NCI-H146 treated with DMSO at 0.1 percent for 48 hours (cell line): ENCODE measurements at regions not wholly inside any gene's neighbourhood (a gene's known extent, or its start where the extent isn't known, plus 50 kb on each side); places are given as distances from the start of the nearest gene placed in this dataset.

Experiments used
- DNase-seq: peaks from one replicate; lab custom pipeline; 2025; ENCODE audit not compliant: unreplicated experiment; lab: John Stamatoyannopoulos, UW

DNA sequence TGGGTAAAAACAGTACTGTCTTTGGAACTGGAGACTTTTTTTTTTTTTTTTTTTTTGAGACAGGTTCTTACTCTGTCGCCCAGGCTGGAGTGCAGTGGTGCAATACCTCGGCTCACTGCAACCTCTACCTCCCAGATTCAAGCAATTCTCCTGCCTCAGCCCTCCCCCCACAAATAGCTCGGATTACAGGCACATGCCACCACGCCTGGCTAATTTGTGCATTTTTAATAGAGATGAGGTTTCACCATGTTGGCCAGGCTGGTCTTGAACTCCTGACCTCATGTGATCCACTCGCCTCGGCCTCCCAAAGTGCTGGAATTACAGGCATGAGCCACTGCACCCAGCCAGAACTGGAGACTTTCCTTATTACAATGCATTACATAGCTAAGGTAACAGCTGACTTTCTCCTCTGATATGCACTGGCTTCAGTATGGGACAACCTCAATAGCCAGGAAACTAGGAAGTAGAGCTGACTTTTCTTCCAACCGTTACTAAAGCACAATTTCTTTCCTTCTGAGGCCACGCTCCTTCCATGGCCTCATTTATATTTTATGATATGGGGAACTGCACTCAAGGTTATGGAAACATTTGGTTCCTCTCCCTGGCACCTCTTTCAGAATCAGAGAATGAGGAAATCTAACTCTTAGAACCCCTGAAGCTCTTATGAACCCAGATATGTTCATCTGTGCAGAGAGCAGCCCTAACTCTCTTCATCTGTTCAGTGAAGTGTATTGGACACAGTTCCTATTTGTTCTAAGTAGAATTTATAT lies 53.5 kb upstream of the FAM9B start:
- DNase-seq: no peak

DNA sequence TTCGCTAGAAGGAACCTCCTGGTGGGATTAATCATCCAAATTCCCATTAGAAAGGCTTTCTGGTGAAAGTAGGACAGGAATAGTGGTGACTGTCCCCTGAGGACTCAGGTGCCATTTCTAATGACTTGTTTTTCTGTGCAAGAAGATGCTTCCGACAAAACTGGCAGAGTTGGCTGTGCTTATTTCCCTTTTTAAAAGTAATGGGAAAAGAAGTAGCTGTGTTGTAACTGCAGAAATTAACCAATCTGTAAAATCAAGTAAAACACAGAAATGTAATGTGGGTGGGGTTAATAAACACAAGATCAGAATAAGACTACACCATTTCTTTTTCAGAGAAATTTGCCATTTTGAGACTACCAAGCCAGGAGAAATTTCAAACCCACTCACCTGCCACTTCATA lies 55.0 kb upstream of the FAM9B start:
- DNase-seq: no peak

DNA sequence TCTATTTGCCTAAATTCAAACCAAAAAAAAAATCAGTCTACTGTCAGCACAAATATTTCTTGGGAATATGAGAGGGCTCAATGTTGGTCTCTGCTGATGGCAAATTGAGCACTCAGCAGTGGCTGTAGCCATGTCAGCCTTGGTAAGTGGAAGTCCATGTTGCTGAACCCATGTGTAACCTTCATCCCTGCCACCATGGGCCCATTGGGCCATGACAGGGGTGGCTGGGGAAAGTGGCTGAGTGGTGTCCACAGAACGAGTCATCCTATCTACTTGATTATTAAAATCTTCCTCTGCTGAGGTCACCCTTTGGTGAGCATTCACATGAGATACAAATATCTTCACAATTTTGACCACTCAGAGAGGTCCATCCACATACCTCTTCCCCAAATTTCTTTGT lies 56.8 kb upstream of the FAM9B start:
- DNase-seq: no peak

DNA sequence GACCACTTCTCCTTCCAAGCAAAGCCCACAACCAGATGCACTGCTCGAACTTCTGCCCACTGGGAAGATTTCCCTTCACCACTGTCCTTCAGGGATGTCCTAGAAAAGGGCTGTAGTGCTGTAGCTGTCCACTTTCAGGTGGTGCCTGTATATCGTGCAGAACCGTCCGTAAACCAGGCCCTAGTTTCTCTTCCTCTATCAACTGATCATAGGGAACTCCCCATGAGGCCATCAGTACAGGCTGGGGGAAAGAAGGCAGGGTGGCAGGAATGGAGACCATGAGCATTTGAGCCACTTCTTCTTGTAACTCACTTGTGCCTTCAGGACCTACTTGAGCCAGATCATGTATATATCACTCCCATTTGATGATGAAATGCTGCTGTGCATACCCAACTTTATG lies 57.3 kb upstream of the FAM9B start:
- DNase-seq: no peak

DNA sequence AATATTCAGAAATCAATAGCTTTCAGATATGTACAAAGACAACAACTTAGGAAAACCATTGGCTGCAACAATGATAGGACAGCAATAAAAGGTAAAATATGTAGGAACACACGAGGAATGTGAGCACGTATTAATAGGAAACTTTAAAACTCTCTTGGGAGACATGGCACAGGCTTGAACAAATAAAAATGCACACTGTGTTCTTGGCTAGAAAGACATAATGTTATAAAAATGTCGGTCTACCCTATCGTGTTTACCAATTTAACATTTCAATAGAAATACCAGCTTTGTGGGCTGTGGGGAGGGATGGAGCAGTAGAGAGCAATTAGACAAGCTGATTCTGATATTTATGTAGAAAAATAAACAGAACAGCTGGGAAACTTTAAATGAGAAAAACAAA lies 69.0 kb upstream of the FAM9B start:
- DNase-seq: no peak

DNA sequence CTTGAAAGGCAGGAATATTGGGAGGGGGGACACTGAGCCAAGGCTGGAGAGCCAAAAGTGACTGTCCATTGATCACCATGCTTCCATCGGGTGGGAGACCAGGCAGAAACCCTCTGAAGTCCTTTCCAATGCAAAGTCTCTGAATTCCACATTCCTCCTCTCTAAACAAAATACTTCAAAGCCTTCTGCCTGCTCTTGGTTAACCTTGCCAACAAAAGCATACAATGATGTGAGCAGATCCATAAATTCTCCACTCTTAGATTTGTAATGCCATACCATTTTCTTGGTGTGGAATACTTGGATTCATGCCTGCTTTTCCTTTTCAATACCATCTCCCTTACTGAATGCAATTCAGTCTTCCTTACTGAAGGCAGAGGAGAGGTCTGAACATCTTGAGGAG lies 74.1 kb upstream of the FAM9B start:
- DNase-seq: no peak

DNA sequence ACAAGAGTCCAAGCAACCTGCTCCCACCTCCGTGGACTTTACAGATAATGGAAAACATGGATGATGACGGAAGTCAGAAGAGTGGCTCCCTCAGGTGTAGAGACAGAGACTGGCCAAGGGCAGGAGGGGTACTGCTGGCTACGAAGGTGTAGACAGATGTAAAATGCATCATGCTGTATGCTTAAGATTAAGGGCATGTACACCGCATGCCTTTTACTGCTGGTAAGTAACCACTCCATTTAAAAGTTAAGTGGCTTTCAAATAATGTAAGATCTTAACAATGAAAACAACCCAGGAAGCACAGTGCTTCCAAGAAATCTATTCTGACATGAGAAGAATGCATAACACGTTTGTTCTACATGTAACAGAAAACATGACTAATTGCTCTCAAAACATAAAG lies 76.9 kb upstream of the FAM9B start:
- no peak for DNase-seq

DNA sequence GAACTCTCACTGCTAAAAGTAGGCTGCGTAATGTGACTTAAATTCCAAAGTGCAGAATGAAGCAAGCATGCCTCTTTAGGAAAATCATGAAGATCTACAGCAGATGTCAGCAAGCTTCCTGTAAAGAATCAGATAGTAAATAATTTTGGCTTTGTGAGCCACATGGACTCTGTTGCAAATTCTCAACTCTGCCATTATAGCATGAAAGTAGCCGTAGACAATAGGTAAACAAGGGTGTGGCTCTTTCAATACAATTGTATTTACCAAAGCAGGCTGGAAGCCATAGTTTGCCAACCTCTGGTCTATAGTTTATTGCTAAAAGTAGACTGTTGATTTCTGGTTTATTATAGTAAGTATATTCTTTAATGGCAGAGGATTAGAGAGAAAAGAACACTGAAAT lies 80.3 kb upstream of the FAM9B start:
- no peak for DNase-seq

DNA sequence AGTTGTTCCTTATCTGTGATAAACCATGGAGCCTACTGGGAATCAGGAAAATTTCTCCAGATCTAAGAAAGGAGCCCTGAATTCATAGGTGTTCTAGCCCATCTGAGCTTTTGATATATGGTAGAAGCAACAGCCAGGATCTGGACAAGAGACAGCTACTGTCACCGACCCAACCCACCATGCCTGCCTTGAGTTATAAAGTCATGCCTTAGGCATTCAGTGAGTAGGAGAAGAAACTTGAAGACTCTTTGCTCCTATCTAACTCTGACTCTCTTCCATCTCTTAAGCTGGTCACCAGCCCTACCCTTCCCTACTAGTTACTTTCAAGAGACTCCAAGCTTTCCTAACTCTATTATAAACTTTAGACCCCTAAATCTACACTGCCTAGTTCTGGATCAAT lies 83.9 kb upstream of the FAM9B start:
- no peak for DNase-seq

DNA sequence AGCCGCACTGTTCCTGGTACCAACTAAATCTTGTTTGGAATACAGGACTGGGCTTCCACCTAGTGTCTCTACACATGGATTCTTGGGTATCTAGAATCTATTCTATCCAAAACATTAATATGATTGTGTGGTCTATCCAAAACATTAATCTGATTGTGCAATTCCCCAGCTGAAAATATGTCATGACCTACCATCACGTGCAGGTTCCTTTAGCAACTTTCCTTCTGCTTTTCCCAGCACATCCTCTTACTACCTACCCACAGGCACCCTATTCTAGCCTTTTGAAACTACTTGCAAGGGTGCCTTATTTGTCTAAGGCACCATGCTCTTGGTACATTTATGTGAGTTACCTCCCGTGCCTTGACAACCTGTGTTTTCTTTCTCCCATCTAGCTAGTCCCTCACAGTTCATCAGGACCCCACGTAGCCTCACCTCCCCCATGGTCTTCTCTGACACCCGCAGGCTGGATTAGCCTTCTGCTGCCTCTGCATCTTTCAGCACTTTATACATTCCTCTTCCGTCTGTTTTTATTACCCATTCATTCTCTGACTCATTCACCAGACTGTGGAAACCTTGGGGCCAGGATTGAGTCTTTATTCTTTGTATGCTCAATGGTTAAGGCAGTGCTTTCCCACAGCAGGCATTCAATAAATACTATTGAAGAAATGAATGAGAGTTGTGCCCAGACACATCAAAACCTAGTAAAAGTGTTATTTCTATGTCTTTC lies 88.8 kb upstream of the FAM9B start:
- DNase-seq: no peak

DNA sequence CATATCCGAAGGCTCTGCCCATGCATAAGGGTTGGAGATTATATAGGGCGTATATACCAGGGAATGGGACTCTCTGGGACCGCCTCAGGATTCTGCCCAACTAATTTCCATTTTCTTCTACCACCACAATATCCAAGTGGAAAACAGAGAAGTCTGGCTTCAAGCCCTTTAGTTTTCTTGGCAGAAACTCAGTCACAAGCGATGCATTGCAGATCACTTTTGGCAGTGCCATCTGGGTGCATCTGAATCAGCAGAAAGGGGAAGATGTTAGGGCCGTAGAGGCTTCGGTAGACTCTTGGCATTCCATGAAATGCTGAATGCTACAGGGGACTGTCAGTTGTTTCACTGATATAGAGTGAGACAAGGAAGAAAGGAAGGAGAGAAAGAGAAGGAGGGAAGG lies 94.1 kb upstream of the FAM9B start:
- DNase-seq: no peak

DNA sequence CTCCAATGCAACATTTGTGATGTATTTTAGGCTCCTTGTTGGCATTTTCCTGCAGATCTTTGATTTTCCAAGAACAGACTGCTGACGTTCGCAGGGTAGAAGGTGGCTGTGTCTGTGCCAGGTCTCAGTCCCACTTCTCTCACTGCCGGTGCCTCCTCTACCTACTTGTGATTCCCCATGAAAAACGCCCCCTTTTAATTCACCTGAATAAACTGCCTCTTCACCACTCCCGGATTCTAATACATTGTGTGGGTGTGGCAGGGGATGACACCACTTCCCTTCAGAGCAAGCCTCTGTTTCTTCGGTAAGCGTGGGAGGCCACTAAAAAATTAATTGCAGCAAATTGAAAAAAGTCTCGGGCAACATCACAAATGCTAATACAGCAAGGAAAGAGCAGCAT lies 96.1 kb upstream of the FAM9B start:
- no peak for DNase-seq

DNA sequence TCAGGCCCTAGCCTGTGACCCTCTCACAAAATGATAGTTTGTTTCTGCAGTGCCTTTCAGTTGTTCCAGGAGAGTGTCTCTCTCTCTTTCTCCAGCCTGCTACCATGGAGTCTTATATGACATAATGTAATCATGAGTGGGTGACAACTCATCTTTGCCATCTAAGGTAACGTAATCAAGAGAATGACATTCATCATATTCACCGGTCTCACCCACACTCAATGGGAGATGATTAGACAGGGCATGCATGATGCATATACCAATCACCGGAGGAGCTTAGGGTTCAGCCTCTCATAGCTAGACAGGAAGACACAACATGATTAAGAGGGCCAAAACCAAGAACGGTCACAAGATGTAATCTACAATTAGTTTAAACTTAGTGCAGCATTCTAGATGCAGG lies 97.1 kb upstream of the FAM9B start:
- no peak for DNase-seq

DNA sequence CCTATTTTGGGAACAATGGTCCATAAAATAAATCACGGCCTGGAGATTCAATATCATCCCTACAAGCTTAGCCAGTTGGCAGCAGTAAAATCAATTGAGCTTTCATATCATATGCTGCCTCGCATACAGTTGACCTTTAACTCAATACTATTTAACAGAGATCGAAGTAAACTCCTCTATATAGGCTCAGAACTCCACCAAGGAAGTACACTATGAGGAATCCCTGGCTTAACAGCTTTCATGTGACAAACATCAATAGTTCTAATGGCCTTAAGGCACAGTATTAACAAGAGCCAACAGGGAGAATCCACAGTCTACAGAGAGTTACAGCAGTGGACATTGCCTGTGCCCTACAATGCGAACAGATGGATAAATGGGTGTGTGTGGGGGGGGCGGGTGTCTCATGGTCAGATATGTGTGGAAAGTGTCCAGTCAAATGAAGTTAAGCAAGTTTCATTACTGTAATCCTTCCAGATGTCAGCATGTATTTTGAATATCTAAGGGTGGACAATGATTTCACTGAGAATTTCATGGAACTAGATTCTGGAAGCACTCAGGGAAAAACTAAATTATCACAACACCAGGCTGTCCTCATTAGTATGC lies 98.2 kb upstream of the FAM9B start:
- no peak for DNase-seq

DNA sequence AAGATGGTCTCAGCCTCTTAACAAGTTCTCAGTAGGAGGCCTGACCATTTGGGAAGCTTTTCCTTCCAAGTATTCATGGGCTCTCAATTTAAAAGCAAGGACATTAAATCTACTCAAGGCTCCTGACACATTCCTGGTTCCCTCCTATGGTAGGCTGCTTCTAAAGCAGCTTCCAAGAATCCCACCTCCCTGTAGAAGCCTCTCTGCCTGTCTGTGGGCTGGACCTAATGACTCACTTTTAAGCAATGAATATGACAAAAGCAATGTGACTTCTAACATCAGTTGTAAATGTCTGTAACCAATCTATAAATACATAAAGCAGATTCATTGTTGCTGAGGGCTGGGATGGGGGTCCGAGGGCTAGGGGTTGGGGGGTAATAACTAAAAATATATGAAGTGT lies 99.5 kb upstream of the FAM9B start:
- DNase-seq: no peak

DNA sequence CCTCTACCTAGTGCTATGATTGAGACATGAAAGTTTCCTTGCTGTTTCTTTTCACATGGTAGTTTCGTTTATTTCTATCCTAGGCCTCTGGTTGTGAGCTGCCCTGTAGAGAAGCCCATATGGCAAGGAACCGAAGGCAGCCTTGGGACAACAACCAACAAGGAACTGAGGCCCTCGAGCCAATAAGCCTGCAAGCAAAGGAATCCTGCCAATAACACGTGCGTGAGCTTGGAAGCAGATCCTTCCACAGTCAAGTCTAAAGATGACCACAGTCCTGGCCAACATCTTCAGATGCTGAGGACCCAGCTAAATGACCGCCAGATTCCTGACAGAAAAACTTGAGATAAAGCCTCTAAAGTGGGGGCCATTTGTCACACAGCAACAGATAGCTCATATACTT lies 100.4 kb upstream of the FAM9B start:
- DNase-seq: no peak

DNA sequence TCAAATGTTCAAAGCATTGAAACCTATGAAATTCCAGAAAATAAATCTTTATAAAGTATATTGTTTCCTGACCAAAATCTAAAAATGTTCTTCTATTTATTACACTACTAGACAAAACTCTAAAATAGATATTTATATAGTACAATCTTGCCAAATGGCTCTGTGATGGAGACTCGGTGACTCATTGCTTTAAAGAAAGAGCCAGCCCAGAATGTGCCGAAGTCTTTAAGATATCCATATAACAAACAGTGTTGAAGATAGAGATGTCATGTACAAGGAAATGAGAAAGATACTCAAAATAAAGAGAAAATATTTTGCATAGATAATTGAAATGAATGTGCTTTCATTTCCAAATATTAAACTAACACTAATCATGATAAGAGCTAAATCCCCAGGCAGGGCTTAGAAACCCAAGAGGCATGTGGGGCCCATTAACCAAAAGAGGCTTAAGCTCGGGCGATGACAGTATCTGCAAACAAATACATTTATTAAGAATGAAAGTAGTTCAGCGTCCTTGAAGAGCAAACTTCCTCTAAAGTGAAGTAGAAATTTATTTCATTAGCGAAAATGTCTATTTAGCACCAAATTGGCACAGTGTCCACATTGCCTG lies 102.1 kb upstream of the FAM9B start:
- DNase-seq: no peak

DNA sequence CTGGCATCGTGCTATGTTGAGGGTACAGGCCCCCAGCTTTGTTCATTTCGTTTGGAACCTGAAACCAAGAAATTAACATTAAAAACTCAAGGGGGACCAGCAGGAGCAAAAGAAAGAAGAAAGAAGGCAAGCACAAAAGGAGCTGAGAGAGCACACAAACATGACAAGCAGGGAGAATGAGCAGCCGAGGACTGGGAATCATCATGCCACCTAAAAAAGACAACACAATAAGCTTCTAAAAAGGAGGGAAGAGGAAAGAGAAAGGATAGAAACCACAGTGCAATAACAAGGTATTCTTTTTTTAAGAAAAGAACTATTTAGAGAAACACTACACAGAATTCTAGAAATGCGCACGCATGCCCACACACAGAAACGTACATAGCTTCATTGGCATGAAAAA lies 103.2 kb upstream of the FAM9B start:
- DNase-seq: no peak

DNA sequence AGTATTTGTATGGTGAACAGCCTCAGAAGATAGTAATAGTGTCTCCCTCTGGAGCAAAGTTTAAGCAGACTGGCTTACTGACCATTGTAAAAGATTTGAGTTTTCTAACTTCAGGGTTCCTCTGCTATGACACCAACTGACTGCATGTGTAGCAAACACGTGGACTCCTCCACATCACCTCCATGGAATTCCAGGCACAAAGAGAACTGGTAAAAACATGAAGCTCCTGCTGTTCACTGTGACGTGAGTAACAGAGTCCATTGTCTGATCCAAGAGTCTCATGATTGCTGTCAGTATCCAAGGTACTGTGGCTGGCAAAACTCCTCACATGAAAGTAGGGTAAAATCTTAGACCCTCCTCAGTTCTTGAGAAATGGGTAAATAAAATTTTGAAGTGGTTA lies 107.6 kb upstream of the FAM9B start:
- no peak for DNase-seq

DNA sequence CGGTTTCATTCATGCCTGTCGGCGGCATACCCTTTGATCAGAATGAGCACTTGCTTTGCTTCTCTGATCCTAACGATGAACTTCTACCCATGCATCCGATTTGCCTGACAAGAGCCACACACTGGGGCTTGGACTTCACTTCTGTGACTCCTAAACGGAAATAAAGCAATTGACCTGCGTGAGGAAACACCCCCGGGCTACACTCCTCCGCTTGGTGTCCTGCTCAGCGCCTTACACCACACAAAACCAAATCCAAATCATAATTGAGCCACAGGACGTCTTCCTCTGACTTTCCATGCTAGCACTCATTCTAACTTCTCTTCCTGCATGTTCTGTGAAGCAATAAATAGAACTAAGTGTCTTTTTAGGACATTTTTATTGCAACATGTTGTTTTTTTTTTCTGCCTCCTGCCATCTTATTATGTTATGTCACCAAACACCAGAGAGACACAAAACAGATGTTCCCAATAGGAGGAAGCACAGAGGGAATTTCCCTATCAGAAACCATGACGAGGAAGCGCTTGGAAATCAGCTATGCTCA lies 110.8 kb upstream of the FAM9B start:
- no peak for DNase-seq

DNA sequence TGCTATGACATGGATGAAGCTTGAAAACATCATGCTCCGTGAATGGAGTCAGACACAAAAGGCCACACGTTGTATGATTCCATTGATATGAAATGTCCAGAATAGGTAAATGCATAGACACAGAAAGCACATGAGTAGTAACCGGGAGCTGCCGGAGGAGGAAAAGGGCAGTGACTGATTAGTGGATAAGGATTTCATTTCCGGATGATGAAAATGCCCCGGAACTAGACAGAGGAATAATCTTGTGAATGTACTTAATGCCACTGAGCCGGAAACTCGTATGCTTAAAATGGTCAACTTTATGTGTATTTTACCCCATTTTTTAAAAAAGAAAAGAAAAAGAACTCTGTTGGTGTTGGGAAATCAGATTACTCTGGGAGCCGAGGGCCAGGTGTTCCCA lies 112.7 kb upstream of the FAM9B start:
- DNase-seq: no peak

DNA sequence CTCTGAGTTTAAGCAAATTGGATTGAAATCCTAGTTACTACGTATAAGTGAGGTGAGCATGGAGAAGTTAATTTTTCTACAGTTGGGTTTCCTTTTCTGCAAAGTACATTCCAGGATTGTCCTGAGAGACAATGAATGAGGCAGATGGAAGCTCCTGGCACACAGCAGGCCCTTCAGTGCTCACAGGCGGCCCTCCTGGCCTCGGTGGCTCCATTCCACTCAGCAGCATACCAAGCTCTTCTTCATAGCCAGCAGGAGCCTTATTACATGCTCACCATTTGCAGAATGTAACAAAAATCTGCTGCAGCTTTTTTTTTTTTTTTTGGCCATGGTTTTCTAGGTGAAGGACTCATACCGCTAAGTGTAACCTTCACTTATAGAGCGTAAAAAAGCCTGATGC lies 113.2 kb upstream of the FAM9B start:
- no peak for DNase-seq
